HAP-1 (cell line): ENCODE measurements at regions not wholly inside any gene's neighbourhood (a gene's known extent, or its start where the extent isn't known, plus 50 kb on each side); places are given as distances from the start of the nearest gene placed in this dataset.

Experiments used
- DNase-seq, 2 experiments: peaks; one replicate each; pipeline ENCODE4 v3.0.0-alpha.2; 2016 to 2020; ENCODE audit warnings: low spot score in 2 of 2
- H3K27me3 ChIP-seq: fragments of 250-450 bp; sonication (Bioruptor Pico); 2 replicates; pipeline ENCODE4 v1.5.1; 2020; ENCODE audit warnings: low read depth, mild to moderate bottlenecking, moderate library complexity
- H3K36me3 ChIP-seq: fragments of 250-450 bp; sonication (Bioruptor Pico); replicated peaks from 2 replicates; pipeline ENCODE4 v1.5.1; 2020; ENCODE audit warnings: mild to moderate bottlenecking
- H3K4me1 ChIP-seq: fragments of 250-450 bp; sonication (Bioruptor Pico); 2 replicates; pipeline ENCODE4 v1.5.1; 2020; ENCODE audit warnings: mild to moderate bottlenecking
- H3K4me3 ChIP-seq: fragments of 250-450 bp; sonication (Bioruptor Pico); 2 replicates; pipeline ENCODE4 v1.5.1; 2020; ENCODE audit warnings: mild to moderate bottlenecking, moderate library complexity
- H3K9me3 ChIP-seq: fragments of 250-450 bp; sonication (Bioruptor Pico); 2 replicates; pipeline ENCODE4 v1.5.1; 2020; ENCODE audit warnings: mild to moderate bottlenecking, moderate library complexity
- in situ Hi-C: fragments of 300-500 bp; cut with MboI; formaldehyde crosslinking; loops from 3 replicates; pipeline ENCODE4 v1.14.3; 2020; ENCODE audit warnings: low sequenced_read_pairs, inconsistent platforms, mixed read lengths

DNA sequence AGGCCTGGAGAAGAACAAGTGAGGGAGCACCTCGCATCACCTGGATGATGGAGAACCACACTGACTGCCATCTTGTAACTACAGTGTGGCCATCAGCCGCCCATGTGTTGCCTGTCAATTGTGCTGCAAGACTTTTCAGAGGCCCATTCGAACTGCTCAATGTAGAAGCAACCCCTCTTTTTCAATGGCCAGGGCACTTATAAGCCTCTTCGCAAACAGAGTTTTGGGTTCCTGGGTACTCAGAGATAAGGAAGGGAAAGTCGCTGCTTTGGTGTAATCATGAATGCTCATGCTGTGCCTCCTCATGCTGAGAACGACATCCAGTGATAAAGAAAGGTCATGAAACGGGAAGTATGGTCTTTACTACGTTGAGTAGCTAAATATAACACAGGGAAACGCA lies 143.9 kb upstream of the SLC39A10 start:
- H3K4me3 ChIP-seq = no peak overlapping the region
- H3K27me3 ChIP-seq = no peaks in the 10 kb centered on the region
- H3K36me3 ChIP-seq = no peaks in the 10 kb centered on the region
- no peak for DNase-seq
- in situ Hi-C loops = no loop called here
- no peaks in the 10 kb centered on the region for H3K4me1 ChIP-seq
- no peaks in the 10 kb centered on the region for H3K9me3 ChIP-seq

DNA sequence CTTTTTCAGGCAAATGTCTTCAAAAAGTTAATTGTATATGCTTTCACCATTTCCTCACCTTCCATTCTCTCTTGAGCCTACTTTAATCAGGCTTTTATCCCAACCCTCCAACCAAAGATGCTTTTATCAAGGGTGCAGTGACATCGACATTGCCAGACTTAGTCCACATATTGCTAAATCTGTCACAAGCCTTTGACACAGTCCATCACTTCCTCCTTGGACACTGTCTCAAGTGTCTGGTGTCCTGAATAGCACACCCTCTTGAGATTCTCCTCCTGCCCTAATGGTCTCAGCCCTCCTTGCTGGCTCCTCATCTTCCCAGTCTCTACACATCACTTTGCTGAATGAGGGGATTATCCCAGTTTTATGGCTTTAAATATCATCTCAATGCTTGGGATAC lies 147.5 kb upstream of the SLC39A10 start:
- Histone ChIP-seq H3K4me1 (no peaks in the 10 kb centered on the region), H3K27me3 (no peaks in the 10 kb centered on the region), H3K36me3 (no peaks in the 10 kb centered on the region), H3K9me3 (no peaks in the 10 kb centered on the region), H3K4me3 (no peak overlapping the region)
- DNase-seq = no peak
- in situ Hi-C loops = no loop called here

DNA sequence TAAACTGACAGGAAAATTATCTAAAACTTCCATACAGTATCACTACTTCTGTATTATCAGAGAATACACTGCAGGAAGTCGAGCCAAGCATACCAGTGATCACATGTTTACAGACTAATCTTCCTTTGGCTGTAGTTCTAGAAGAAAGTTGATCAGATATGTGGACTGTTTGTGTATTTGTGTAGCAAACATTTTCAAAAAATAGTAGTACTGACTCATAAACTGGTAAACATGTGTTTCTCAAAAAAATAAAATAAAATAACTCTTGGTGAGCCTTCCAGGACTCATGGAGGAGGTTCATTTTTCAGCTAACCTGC lies 148.9 kb upstream of the SLC39A10 start:
- Histone ChIP-seq H3K27me3 (no peaks in the 10 kb centered on the region), H3K36me3 (no peaks in the 10 kb centered on the region), H3K9me3 (no peaks in the 10 kb centered on the region), H3K4me3 (no peak overlapping the region), H3K4me1 (no peaks in the 10 kb centered on the region)
- no peak for DNase-seq
- in situ Hi-C loops = no loop called here

GRCh38 chr2:195507447-195508138 lies 149.4 kb upstream of the SLC39A10 start:
- DNase-seq = no peak
- no peaks in the 10 kb centered on the region for H3K4me1 ChIP-seq
- no peak overlapping the region for H3K4me3 ChIP-seq
- H3K9me3 ChIP-seq = no peaks in the 10 kb centered on the region
- H3K36me3 ChIP-seq = no peaks in the 10 kb centered on the region
- no peaks in the 10 kb centered on the region for H3K27me3 ChIP-seq
- in situ Hi-C loops = no loop called here

DNA sequence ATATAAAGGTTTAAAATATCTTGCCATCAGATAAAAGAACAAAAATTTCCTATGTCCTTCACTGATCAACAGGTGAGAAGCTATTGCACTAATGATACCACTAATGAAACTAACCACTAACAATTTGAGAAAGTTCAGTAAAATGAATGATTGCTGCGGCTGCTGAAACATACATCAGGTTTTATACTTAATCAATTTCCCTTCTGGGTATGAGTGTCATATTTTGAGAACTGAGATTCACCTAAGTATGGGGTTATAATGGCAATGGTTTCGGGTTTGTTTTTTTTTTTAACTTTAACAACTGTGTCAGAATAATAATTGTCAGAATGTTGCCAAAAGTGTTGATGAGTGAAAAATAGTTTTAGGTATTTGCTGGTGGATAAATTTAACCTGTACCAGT lies 151.3 kb upstream of the SLC39A10 start:
- no peak for DNase-seq
- in situ Hi-C loops = no loop called here

DNA sequence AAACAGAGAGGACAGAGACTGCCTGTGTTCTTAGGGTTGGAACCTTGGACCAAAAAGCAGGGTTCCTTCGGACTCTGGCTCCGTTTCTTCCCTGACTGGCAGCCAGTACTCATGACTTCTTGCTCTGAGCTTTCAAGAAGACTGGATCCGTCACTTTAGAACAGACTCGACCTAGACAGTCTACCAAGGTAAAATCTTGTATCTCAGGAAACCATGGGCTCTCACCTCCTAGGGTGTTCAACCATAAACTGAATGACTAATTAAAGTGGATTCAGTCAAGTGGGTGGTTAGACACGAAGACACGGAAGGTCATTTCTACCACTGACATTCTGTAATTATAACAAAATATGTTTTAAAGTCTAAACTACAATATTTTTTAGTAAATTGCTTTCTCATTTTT lies 153.8 kb upstream of the SLC39A10 start:
- no peaks in the 10 kb centered on the region for H3K27me3 ChIP-seq

More for the DNA sequence above, 151.3 kb upstream of the SLC39A10 start:
- H3K9me3 ChIP-seq = no peaks in the 10 kb centered on the region
- no peaks in the 10 kb centered on the region for H3K36me3 ChIP-seq
- no peaks in the 10 kb centered on the region for H3K4me1 ChIP-seq
- no peaks in the 10 kb centered on the region for H3K27me3 ChIP-seq
- no peak overlapping the region for H3K4me3 ChIP-seq

DNA sequence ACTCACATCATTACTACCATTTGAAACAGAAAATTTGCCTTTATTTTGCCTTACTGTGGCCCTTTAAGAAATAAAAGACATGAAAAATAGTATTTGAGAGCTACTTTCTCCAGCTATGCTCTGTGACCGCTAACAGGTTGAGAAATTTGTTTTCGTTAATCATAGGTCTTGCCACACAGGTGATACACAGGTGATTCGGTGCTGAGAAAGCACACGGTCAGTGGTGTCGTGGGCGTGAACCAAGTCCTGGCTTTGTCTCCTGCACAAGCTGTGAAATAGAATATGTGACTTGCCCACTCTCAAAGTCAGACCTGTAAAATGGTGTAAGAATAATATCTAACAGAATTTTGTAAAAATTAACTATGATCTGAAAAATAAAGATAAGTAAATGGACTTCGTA lies 155.3 kb upstream of the SLC39A10 start:
- no peak overlapping the region for H3K4me3 ChIP-seq
- in situ Hi-C loops = no loop called here
- DNase-seq = no peak
- no peaks in the 10 kb centered on the region for H3K4me1 ChIP-seq
- H3K9me3 ChIP-seq = no peaks in the 10 kb centered on the region
- no peaks in the 10 kb centered on the region for H3K27me3 ChIP-seq
- no peaks in the 10 kb centered on the region for H3K36me3 ChIP-seq

More for the DNA sequence above, 153.8 kb upstream of the SLC39A10 start:
- Histone ChIP-seq H3K4me3 (no peak overlapping the region), H3K9me3 (no peaks in the 10 kb centered on the region), H3K4me1 (no peaks in the 10 kb centered on the region), H3K36me3 (no peaks in the 10 kb centered on the region)
- no peak for DNase-seq
- in situ Hi-C loops = no loop called here

DNA sequence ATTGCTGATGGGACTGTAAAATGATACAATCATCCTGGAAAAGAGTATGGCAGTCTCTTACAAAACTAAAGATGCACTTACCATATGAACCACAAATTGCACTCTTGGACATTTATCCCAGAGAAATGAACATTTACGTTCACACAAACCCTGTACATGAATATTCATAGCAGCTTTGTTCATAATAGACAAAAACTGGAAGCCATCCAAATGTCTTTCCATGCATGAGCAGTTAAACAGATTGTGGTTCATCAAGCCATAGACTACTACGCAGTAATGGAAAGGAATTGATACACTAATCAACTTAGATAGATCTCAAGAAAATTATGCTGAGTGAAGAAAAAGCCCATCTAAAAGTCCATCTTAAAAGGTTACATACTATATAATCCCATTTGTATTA lies 156.1 kb upstream of the SLC39A10 start:
- H3K4me3 ChIP-seq = no peak overlapping the region
- H3K9me3 ChIP-seq = no peaks in the 10 kb centered on the region
- DNase-seq = no peak
- in situ Hi-C loops = no loop called here
- no peaks in the 10 kb centered on the region for H3K27me3 ChIP-seq
- no peaks in the 10 kb centered on the region for H3K4me1 ChIP-seq
- no peaks in the 10 kb centered on the region for H3K36me3 ChIP-seq

GRCh38 chr2:195498839-195499490 lies 158.1 kb upstream of the SLC39A10 start:
- Histone ChIP-seq H3K4me1 (no peaks in the 10 kb centered on the region), H3K9me3 (no peaks in the 10 kb centered on the region), H3K27me3 (no peaks in the 10 kb centered on the region), H3K36me3 (no peaks in the 10 kb centered on the region), H3K4me3 (no peak overlapping the region)
- no peak for DNase-seq
- in situ Hi-C loops = no loop called here

- in situ Hi-C loops = no loop called here
- no peaks in the 10 kb centered on the region for H3K36me3 ChIP-seq
Observed at GRCh38 chr2:195498176-195498575, 158.8 kb upstream of the SLC39A10 start.

DNA sequence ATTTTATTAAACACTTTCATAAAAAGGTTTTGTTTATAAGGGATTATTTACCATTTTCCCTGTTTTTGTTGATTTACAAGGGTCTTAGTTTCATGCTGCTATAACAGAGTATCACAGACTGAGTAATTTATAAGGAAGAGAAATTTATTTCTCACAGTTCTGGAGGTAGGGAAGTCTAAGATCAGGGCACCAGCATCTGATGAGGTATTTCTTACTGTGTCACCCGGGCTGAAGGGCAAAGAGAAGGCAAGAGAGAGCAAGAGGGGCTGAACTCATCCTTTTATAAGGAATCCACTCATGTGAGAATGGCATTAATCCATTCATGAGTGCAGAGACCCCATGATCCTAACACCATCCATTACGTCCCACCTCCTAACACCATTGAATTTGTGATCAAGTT lies 160.0 kb upstream of the SLC39A10 start:
- Histone ChIP-seq H3K4me1 (no peaks in the 10 kb centered on the region), H3K9me3 (no peaks in the 10 kb centered on the region), H3K4me3 (no peak overlapping the region), H3K27me3 (no peaks in the 10 kb centered on the region), H3K36me3 (no peaks in the 10 kb centered on the region)
- in situ Hi-C loops = no loop called here
- DNase-seq = no peak

More at GRCh38 chr2:195498176-195498575, 158.8 kb upstream of the SLC39A10 start:
- Histone ChIP-seq H3K9me3 (no peaks in the 10 kb centered on the region), H3K4me3 (no peak overlapping the region), H3K27me3 (no peaks in the 10 kb centered on the region), H3K4me1 (no peaks in the 10 kb centered on the region)
- peak in 1 of 2 experiments; percentile 24 for DNase-seq

DNA sequence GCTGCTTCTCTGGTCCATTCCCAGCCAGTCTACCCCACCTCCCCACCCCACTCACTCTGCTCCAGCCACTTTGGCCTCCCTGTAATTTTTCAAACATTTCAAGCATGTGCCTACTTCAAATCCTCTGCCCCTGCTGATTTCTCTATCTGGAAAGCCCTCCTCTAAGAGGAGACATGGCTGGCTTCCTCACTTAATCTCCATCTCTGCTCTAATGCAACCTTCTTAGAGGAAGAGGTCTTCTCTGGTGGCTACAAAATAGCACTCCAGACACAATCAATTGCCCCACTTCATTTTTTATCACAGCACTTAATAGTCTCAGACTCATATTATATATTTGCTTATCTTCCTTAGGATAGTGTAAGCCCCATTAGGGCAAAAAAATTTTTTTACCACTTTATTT lies 161.1 kb upstream of the SLC39A10 start:
- DNase-seq = no peak
- in situ Hi-C loops = no loop called here
- H3K9me3 ChIP-seq = no peaks in the 10 kb centered on the region
- H3K36me3 ChIP-seq = no peaks in the 10 kb centered on the region
- no peaks in the 10 kb centered on the region for H3K4me1 ChIP-seq
- no peak overlapping the region for H3K4me3 ChIP-seq
- H3K27me3 ChIP-seq = no peaks in the 10 kb centered on the region

DNA sequence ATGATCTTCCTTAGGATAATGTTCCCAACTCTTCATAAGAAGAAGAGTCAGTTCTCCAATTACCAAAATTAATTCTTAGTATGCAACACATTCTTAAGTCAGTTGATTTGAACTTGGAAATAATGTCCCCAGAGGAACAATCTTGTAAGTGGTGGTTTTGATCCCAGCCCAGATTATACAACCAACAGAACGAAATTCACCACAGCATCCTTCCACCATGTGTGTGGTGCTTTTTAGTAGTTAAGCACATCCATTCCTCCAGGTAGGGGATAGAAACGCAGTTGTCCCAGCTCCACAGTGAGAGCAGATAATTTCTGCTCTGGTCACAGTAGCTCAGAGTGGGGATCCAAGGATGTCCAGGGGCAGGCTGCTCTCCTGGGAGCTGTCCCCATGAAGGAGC lies 161.7 kb upstream of the SLC39A10 start:
- Histone ChIP-seq H3K36me3 (no peaks in the 10 kb centered on the region), H3K4me1 (no peaks in the 10 kb centered on the region), H3K4me3 (no peak overlapping the region), H3K9me3 (no peaks in the 10 kb centered on the region), H3K27me3 (no peaks in the 10 kb centered on the region)
- in situ Hi-C loops = no loop called here
- DNase-seq = no peak

GRCh38 chr2:195494451-195494850 lies 162.6 kb upstream of the SLC39A10 start:
- DNase-seq = no peak
- H3K4me3 ChIP-seq = no peak overlapping the region
- in situ Hi-C loops = no loop called here
- H3K9me3 ChIP-seq = no peaks in the 10 kb centered on the region
- no peaks in the 10 kb centered on the region for H3K4me1 ChIP-seq
- H3K27me3 ChIP-seq = no peaks in the 10 kb centered on the region
- H3K36me3 ChIP-seq = no peaks in the 10 kb centered on the region

- H3K9me3 ChIP-seq = no peaks in the 10 kb centered on the region
- no peaks in the 10 kb centered on the region for H3K27me3 ChIP-seq
- no peak for DNase-seq
- no peaks in the 10 kb centered on the region for H3K4me1 ChIP-seq
- no peak overlapping the region for H3K4me3 ChIP-seq
- in situ Hi-C loops = no loop called here
- H3K36me3 ChIP-seq = no peaks in the 10 kb centered on the region
Observed at GRCh38 chr2:195493416-195493815, 163.6 kb upstream of the SLC39A10 start.
